Gastrocnemius medialis (tissue), 4 donors: ENCODE measurements at regions not wholly inside any gene's neighbourhood (a gene's known extent, or its start where the extent isn't known, plus 50 kb on each side); places are given as distances from the start of the nearest gene placed in this dataset.

Experiments used
- ATAC-seq, 2 donors: fragments of 150-250 bp; one replicate each; pipeline ENCODE4 v1.9.1; 2016
- DNase-seq, 2 donors: peaks; one replicate each; pipeline ENCODE4 v3.0.0-alpha.2; 2019
- H3K27ac ChIP-seq, 4 donors: fragments of 200-600 bp; sonication (generic); 1 replicate in 1 of 4; 2 replicates in 3 of 4; pipeline ENCODE4 v1.5.1; 2016 to 2018; ENCODE audit warnings: mild to moderate bottlenecking in 2 of 4, moderate library complexity in 1 of 4
- H3K27me3 ChIP-seq, 3 donors: fragments of 200-600 bp; sonication (generic) in 2 of 3; 1 replicate in 1 of 3; 2 replicates in 2 of 3; pipeline versions ENCODE4 v1.5.1 to v1.6.0; 2016 to 2019; ENCODE audit warnings: mild to moderate bottlenecking in 1 of 3, moderate library complexity in 1 of 3
- H3K36me3 ChIP-seq, 2 donors: fragments of 200-600 bp; sonication (generic) in 1 of 2; one replicate each; pipeline ENCODE4 v1.5.1; 2017 to 2018
- H3K4me1 ChIP-seq, 2 donors: fragments of 200-600 bp; sonication (generic) in 1 of 2; one replicate each; pipeline ENCODE4 v1.5.1; 2016 to 2017; ENCODE audit warnings: mild to moderate bottlenecking in 2 of 2
- H3K4me3 ChIP-seq, 4 donors: fragments of 200-600 bp; sonication (generic) in 3 of 4; 1 replicate in 1 of 4; 2 replicates in 3 of 4; pipeline ENCODE4 v1.5.1; 2016 to 2019; ENCODE audit warnings: mild to moderate bottlenecking in 2 of 4
- H3K9me3 ChIP-seq, 3 donors: fragments of 200-600 bp; sonication (generic) in 2 of 3; 1 replicate in 1 of 3; 2 replicates in 2 of 3; pipeline ENCODE4 v1.5.1; 2016 to 2019
- POLR2A ChIP-seq, 2 donors: fragments of 450-650 bp; IDR thresholded peaks; one replicate each; pipeline ENCODE4 v1.6.1; 2017; ENCODE audit warnings: antibody characterized with exemption in 2 of 2, mild to moderate bottlenecking in 2 of 2, moderate library complexity in 2 of 2
- in situ Hi-C, 4 donors: fragments of 200-750 bp; cut with MboI; loops; one replicate each; pipeline versions ENCODE4 v1.15.0 to v1.8.0; 2017; ENCODE audit warnings: low sequenced_read_pairs in 4 of 4
- intact Hi-C: fragments of 100-400 bp; cut with DNase I; formaldehyde crosslinking; loops from one replicate; pipeline ENCODE4 v1.15.1; 2023; ENCODE audit warnings: low total_unique reads
- TF ChIP-seq, protein P1 (sequence below), 5 experiments: fragments of 450-650 bp in 3 of 5; fragments of 200-600 bp in 2 of 5; sonication (generic) in 2 of 5; IDR thresholded peaks in 4 of 5; conservative IDR thresholded peaks in 1 of 5; 1 replicate in 4 of 5; 2 replicates in 1 of 5; pipeline ENCODE4 v1.5.1; 2016 to 2019; ENCODE audit warnings: antibody characterized with exemption in 5 of 5, mild to moderate bottlenecking in 3 of 5, moderate library complexity in 3 of 5

DNA sequence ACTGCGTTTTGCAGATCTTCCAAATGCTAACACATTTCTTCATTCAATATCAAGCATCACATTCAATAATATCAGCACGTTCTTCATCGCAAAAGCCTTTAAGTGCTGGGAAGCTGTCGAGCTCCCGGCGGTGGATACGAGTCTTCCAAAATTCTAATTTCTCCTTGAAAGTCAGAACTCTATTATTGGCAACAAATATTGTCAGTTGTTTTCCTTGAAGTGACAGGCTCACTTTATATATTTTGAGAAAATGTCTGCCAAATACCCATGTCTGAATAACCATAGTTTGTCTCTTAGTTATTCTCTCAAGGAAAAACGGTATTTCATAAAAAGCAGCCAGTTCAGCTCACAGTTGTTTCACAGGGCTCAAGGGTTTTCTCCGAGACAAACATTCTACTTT, 226.2 kb upstream of the C1orf174 start:
- H3K27me3 ChIP-seq: no peaks in the 10 kb centered on the region
- no peaks in the 10 kb centered on the region for H3K36me3 ChIP-seq
- H3K4me3 ChIP-seq: no peak overlapping the region
- DNase-seq: no peak
- intact Hi-C loops (no loop called here), in situ Hi-C loops (no loop called here)
- no peak for ATAC-seq
- H3K4me1 ChIP-seq: no peaks in the 10 kb centered on the region
- TF ChIP-seq POLR2A (IDR thresholded peaks at IDR 0.05): no peak
- TF ChIP-seq, protein P1, sequence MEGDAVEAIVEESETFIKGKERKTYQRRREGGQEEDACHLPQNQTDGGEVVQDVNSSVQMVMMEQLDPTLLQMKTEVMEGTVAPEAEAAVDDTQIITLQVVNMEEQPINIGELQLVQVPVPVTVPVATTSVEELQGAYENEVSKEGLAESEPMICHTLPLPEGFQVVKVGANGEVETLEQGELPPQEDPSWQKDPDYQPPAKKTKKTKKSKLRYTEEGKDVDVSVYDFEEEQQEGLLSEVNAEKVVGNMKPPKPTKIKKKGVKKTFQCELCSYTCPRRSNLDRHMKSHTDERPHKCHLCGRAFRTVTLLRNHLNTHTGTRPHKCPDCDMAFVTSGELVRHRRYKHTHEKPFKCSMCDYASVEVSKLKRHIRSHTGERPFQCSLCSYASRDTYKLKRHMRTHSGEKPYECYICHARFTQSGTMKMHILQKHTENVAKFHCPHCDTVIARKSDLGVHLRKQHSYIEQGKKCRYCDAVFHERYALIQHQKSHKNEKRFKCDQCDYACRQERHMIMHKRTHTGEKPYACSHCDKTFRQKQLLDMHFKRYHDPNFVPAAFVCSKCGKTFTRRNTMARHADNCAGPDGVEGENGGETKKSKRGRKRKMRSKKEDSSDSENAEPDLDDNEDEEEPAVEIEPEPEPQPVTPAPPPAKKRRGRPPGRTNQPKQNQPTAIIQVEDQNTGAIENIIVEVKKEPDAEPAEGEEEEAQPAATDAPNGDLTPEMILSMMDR (IDR thresholded peaks at IDR 0.05 in 4 of 5, conservative IDR thresholded peaks at IDR 0.05 in 1 of 5): no peak
- H3K27ac ChIP-seq: no peak overlapping the region
- no peaks in the 10 kb centered on the region for H3K9me3 ChIP-seq

DNA sequence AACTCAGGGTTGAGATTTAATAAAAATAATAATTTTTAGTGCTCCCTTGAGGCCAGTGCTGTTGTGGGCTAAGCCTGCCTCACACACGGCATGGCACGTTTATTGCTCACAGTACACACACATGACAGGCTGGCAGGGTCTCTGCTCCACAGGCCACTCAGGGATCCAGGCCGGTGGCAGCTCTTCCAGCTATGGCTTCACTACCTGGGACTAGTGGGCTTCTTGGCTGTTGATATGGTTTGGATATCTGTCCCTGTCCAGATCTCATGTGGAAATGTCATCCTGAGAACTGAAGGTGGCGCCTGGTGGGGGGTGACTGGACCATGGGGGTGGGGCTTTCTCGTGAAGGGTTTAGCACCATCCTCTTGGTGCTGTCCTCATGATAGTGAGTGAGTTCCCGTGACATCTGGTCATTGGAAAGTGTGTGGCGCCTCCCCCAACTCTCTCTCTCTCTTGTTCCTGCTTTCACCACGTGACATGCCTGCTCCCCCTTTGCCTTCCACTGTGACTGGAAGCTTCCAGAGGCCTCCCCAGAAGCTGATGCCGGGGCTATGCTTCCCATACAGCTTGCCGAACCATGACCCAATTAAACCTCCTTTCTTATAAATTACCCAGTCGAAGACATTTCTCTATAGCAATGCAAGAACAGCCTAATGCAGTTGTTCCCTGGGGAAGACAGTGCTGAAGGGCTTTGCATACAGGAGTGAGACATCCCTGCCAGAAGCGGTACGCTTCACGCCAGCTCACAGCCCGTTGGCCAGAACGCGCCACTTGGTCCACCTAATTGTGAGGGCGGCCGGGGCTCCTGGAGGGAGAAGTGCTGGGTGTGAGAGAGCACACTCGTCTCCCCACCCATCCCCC, 226.9 kb upstream of the C1orf174 start:
- in situ Hi-C loops (no loop called here), intact Hi-C loops (no loop called here)
- no peaks in the 10 kb centered on the region for H3K9me3 ChIP-seq
- ATAC-seq: no peak
- no peaks in the 10 kb centered on the region for H3K27me3 ChIP-seq
- no peaks in the 10 kb centered on the region for H3K36me3 ChIP-seq
- no peak overlapping the region for H3K4me3 ChIP-seq
- TF ChIP-seq, protein P1 (IDR thresholded peaks at IDR 0.05 in 4 of 5, conservative IDR thresholded peaks at IDR 0.05 in 1 of 5): no peak
- no peak for TF ChIP-seq POLR2A (IDR thresholded peaks at IDR 0.05)
- no peak for DNase-seq
- no peaks in the 10 kb centered on the region for H3K4me1 ChIP-seq
- H3K27ac ChIP-seq: no peak overlapping the region

DNA sequence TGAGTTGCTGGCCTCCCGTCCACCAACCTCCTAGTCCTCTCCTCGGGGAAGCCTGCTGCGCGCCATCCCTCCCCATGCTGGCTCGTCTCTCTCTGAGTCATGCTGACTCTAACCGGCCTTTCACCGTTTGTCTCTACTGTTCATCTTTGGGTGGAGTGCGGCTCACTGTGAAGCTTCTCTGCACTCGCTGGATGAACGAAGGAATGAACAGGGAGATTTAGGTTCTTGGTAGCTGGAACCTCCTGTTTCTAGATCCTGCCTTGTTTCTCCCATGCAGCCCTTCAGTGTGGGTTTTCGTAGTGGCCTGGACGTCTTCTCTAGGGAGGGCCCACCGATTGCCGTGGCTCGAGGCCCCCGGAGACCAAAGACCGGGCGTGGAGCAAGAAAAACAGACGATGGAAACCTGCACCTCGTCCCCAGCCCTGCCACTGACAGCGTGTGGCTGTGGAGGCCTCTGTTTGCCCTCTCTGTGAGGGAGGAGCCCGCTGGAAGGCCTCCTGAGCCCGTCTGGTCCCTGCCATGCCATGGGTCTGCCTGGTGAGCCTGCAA, 227.6 kb upstream of the C1orf174 start:
- Histone ChIP-seq H3K36me3 (no peaks in the 10 kb centered on the region), H3K9me3 (no peaks in the 10 kb centered on the region), H3K27ac (no peak overlapping the region), H3K4me1 (no peaks in the 10 kb centered on the region), H3K27me3 (no peaks in the 10 kb centered on the region), H3K4me3 (no peak overlapping the region)
- TF ChIP-seq, protein P1 (IDR thresholded peaks at IDR 0.05 in 4 of 5, conservative IDR thresholded peaks at IDR 0.05 in 1 of 5): no peak
- TF ChIP-seq POLR2A (IDR thresholded peaks at IDR 0.05): no peak
- in situ Hi-C loops: no loop called here
- intact Hi-C loops: no loop called here
- ATAC-seq (no peak), DNase-seq (no peak)

DNA sequence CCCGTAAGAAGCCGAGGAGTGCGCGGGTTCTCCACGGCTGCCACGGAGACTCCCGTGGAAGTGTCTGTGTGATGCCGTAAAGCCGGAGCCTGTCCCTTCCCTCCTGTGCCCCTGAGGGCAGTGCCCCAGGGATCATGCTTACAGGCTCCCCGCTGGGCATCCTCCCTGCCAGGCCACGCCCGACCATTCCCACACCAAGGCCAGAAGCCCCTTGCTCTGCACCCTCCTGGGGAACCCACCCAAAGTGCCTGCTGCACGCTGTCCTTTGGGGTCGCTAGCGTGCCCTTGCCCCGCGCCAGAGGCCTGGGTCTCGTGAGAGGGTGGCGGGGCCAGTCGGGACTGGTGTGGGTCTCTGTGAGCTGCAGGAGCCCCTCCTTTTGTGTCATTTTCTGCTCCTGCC, 228.5 kb upstream of the C1orf174 start:
- TF ChIP-seq POLR2A (IDR thresholded peaks at IDR 0.05): no peak
- TF ChIP-seq, protein P1 (IDR thresholded peaks at IDR 0.05 in 4 of 5, conservative IDR thresholded peaks at IDR 0.05 in 1 of 5): no peak
- ATAC-seq: no peak
- H3K27ac ChIP-seq: no peak overlapping the region
- no peaks in the 10 kb centered on the region for H3K36me3 ChIP-seq
- DNase-seq: no peak
- intact Hi-C loops: no loop called here
- H3K27me3 ChIP-seq: peaks cover 0 to 3% (median 0%) of the 10 kb centered on the region in 3 donors
- H3K9me3 ChIP-seq: no peaks in the 10 kb centered on the region
- H3K4me1 ChIP-seq: no peaks in the 10 kb centered on the region
- H3K4me3 ChIP-seq: no peak overlapping the region
- in situ Hi-C loops: no loop called here
